GM12891 (cell line): ENCODE measurements at regions not wholly inside any gene's neighbourhood (a gene's known extent, or its start where the extent isn't known, plus 50 kb on each side); places are given as distances from the start of the nearest gene placed in this dataset.
"Not testable (repeated sequence)": the region's sequence is repeated elsewhere in the genome, so short reads cannot be mapped to it uniquely, and the experiment has no call there.

Experiments
- POLR2A ChIP-seq: IDR thresholded peaks from 2 replicates; pipeline ENCODE4 v1.6.1; 2011; ENCODE audit warnings: low read depth, low read length, control low read depth
- POLR2AphosphoS5 ChIP-seq: IDR thresholded peaks from 2 replicates; pipeline ENCODE4 v1.6.1; 2011; ENCODE audit warnings: low read depth, low read length, control low read depth

- TF ChIP-seq POLR2AphosphoS5, POLR2A: not testable (repeated sequence)
Measured at GRCh38 chr16:18184755-18185154, 151.8 kb downstream of the NPIPA8 start.
